Ovary (tissue), 3 donors: ENCODE measurements at regions not wholly inside any gene's neighbourhood (a gene's known extent, or its start where the extent isn't known, plus 50 kb on each side); places are given as distances from the start of the nearest gene placed in this dataset.

Experiments
- CTCF ChIP-seq, 3 donors: fragments of 450-650 bp in 2 of 3; fragments of 200-600 bp in 1 of 3; IDR thresholded peaks; one replicate each; pipeline versions ENCODE4 v1.5.1 to v1.8.0; 2016 to 2022; ENCODE audit warnings: antibody characterized with exemption in 3 of 3, mild to moderate bottlenecking in 1 of 3
- EP300 ChIP-seq: sonication (generic); formaldehyde crosslinking; IDR thresholded peaks from one replicate; pipeline ENCODE4 v1.6.1; 2017; ENCODE audit warnings: antibody characterized with exemption
- POLR2A ChIP-seq: fragments of 450-650 bp; IDR thresholded peaks from one replicate; pipeline ENCODE4 v1.6.1; 2017; ENCODE audit warnings: antibody characterized with exemption, mild to moderate bottlenecking, moderate library complexity
- donor health status: DM: no; HTN: no; CAD: no.

GRCh38 chr4:13922459-13922858 is 294.9 kb upstream of the BOD1L1 start:
- TF ChIP-seq CTCF (IDR thresholded peaks at IDR 0.05) (no peak), POLR2A (no peak), EP300 (no peak)
